SH-SY5Y (cell line): ENCODE measurements at regions not wholly inside any gene's neighbourhood (a gene's known extent, or its start where the extent isn't known, plus 50 kb on each side); places are given as distances from the start of the nearest gene placed in this dataset.

ENCODE experiments used
- GATA2 ChIP-seq: IDR thresholded peaks from 2 replicates; pipeline ENCODE4 v1.6.1; 2011; ENCODE audit warnings: mild to moderate bottlenecking, low read depth, low read length
- GATA3 ChIP-seq: IDR thresholded peaks from 2 replicates; pipeline ENCODE4 v1.6.1; 2011; ENCODE audit warnings: low read depth, mild to moderate bottlenecking, low read length, moderate library complexity

- TF ChIP-seq GATA2, result no peak
- no peak for TF ChIP-seq GATA3
These were observed 78.8 kb upstream of the CCDC85A start for GRCh38 chr2:56104962-56105361.
